CD4-positive, alpha-beta T cell (primary cell): ENCODE measurements at regions not wholly inside any gene's neighbourhood (a gene's known extent, or its start where the extent isn't known, plus 50 kb on each side); places are given as distances from the start of the nearest gene placed in this dataset.

ENCODE experiments used
- ATAC-seq: fragments of 200-7000 bp; cut with Tn5 transposase; one replicate; pipeline ENCODE4 v1.10.0; 2022; ENCODE audit warnings: mild to moderate bottlenecking; ENCODE audit not compliant: poor library complexity
- CTCF ChIA-PET: fragments of 350-600 bp; sonication (Branson Sonifier 250); formaldehyde crosslinking; loops from one replicate; lab custom pipeline; 2021; ENCODE audit warnings: antibody characterized with exemption, inconsistent platforms; lab: Charles Lee
- POLR2A ChIA-PET: fragments of 350-600 bp; sonication (Branson Sonifier 250); formaldehyde crosslinking; loops from one replicate; lab custom pipeline; 2021; ENCODE audit warnings: antibody characterized with exemption, inconsistent platforms; lab: Charles Lee
- DNase-seq, 14 experiments: peaks; one replicate each; pipeline ENCODE4 v3.0.0-alpha.2; 2013 to 2020; ENCODE audit warnings: mixed read lengths in 2 of 14
- H3K27ac ChIP-seq, 2 donors: one replicate each; pipeline versions ENCODE4 v1.5.1 to v1.7.0; 2013; ENCODE audit warnings: low read length in 2 of 2, low read depth in 1 of 2, mild to moderate bottlenecking in 1 of 2
- H3K27me3 ChIP-seq, 2 experiments: 1 replicate in 1 of 2; 2 replicates in 1 of 2; pipeline versions ENCODE4 v1.6.1 to v1.7.0; 2013; ENCODE audit warnings: low read length in 2 of 2, control low read depth in 1 of 2, mild to moderate bottlenecking in 1 of 2, moderate library complexity in 1 of 2; ENCODE audit not compliant: insufficient read depth in 2 of 2, control insufficient read depth in 1 of 2
- H3K36me3 ChIP-seq: one replicate; pipeline ENCODE4 v1.6.1; 2013; ENCODE audit warnings: low read length, control low read depth; ENCODE audit not compliant: insufficient read depth
- H3K4me1 ChIP-seq: one replicate; pipeline ENCODE4 v1.6.1; 2013; ENCODE audit warnings: low read length, control low read depth; ENCODE audit not compliant: insufficient read depth
- H3K4me3 ChIP-seq: one replicate; pipeline ENCODE4 v1.5.1; 2013; ENCODE audit warnings: mild to moderate bottlenecking, low read length, moderate library complexity
- H3K9me3 ChIP-seq, 2 experiments: 1 replicate in 1 of 2; 2 replicates in 1 of 2; pipeline versions ENCODE4 v1.6.1 to v1.7.0; 2013; ENCODE audit warnings: low read length in 2 of 2, mild to moderate bottlenecking in 2 of 2, control low read depth in 1 of 2, moderate library complexity in 1 of 2; ENCODE audit not compliant: control insufficient read depth in 1 of 2, insufficient read depth in 1 of 2
- H3K27ac Mint-ChIP-seq: one replicate; pipeline ENCODE4 v1.8.0; 2020; ENCODE audit warnings: mixed read lengths
- H3K27me3 Mint-ChIP-seq: one replicate; pipeline ENCODE4 v1.8.0; 2021; ENCODE audit warnings: mixed read lengths
- H3K36me3 Mint-ChIP-seq: one replicate; pipeline ENCODE4 v1.8.0; 2021; ENCODE audit warnings: low read depth, mixed read lengths
- H3K4me1 Mint-ChIP-seq: one replicate; pipeline ENCODE4 v1.8.0; 2021; ENCODE audit warnings: low read depth, mixed read lengths
- H3K4me3 Mint-ChIP-seq: one replicate; pipeline ENCODE4 v1.8.0; 2020; ENCODE audit warnings: mild to moderate bottlenecking, mixed read lengths
- H3K9me3 Mint-ChIP-seq: one replicate; pipeline ENCODE4 v1.8.0; 2020; ENCODE audit warnings: mixed read lengths
- intact Hi-C, 2 experiments: fragments of 100-400 bp; cut with DNase I in 1 of 2; cut with micrococcal nuclease in 1 of 2; formaldehyde crosslinking; loops; one replicate each; pipeline versions ENCODE4 v1.15.1 to v1.9.0; 2023 to 2025; cut with DNase I, micrococcal nuclease
- TF ChIP-seq, protein P1 (sequence below): fragments of 200-600 bp; IDR thresholded peaks from one replicate; pipeline ENCODE4 v1.8.0; 2022; ENCODE audit warnings: antibody characterized with exemption, mild to moderate bottlenecking

- Mint-ChIP-seq H3K4me3 (no peak overlapping the region), H3K4me1 (no peaks in the 10 kb centered on the region), H3K27ac (no peak overlapping the region), H3K9me3 (no peaks in the 10 kb centered on the region), H3K27me3 (peaks cover 17% of the 10 kb centered on the region), H3K36me3 (no peaks in the 10 kb centered on the region)
- ChIA-PET CTCF (no interaction called here), POLR2A (no interaction called here)
- no peaks in the 10 kb centered on the region for H3K27me3 ChIP-seq
- DNase-seq (no peak), ATAC-seq (no peak)
- intact Hi-C loops = no loop called here
- no peaks in the 10 kb centered on the region for H3K36me3 ChIP-seq
- no peak overlapping the region for H3K27ac ChIP-seq
- no peak overlapping the region for H3K4me3 ChIP-seq
- no peaks in the 10 kb centered on the region for H3K9me3 ChIP-seq
- TF ChIP-seq, protein P1, sequence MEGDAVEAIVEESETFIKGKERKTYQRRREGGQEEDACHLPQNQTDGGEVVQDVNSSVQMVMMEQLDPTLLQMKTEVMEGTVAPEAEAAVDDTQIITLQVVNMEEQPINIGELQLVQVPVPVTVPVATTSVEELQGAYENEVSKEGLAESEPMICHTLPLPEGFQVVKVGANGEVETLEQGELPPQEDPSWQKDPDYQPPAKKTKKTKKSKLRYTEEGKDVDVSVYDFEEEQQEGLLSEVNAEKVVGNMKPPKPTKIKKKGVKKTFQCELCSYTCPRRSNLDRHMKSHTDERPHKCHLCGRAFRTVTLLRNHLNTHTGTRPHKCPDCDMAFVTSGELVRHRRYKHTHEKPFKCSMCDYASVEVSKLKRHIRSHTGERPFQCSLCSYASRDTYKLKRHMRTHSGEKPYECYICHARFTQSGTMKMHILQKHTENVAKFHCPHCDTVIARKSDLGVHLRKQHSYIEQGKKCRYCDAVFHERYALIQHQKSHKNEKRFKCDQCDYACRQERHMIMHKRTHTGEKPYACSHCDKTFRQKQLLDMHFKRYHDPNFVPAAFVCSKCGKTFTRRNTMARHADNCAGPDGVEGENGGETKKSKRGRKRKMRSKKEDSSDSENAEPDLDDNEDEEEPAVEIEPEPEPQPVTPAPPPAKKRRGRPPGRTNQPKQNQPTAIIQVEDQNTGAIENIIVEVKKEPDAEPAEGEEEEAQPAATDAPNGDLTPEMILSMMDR = no peak
- H3K4me1 ChIP-seq = no peaks in the 10 kb centered on the region
Observed at GRCh38 chr12:13707829-13708228, 273.6 kb downstream of the GRIN2B start.

DNA sequence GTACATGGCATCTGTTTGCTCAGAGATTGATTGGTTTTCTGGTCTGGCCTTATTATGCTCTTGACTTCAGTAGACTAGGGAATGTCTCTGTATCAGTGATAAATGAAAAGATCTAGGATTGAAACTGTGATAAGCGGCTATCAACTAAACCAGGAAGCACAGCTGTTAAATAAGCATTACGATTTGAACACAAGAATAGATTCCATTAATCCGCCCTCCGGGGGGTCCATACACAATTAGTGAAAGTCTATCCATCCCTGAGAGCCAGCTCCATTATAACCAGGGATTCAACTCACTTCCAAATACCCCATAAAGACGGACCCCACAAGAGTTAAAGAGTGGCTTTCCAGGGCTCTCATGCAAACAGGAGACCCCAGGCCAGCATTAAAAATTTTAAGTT, 279.0 kb downstream of the GRIN2B start:
- ChIA-PET CTCF (no interaction called here), POLR2A (no interaction called here)
- Mint-ChIP-seq H3K27me3 (peaks cover 34% of the 10 kb centered on the region), H3K4me3 (no peak overlapping the region), H3K4me1 (no peaks in the 10 kb centered on the region), H3K9me3 (no peaks in the 10 kb centered on the region), H3K36me3 (no peaks in the 10 kb centered on the region), H3K27ac (no peak overlapping the region)
- H3K4me3 ChIP-seq = no peak overlapping the region
- TF ChIP-seq, protein P1 = no peak
- no peaks in the 10 kb centered on the region for H3K27me3 ChIP-seq
- ATAC-seq = no peak
- no peak for DNase-seq
- H3K4me1 ChIP-seq = no peaks in the 10 kb centered on the region
- intact Hi-C loops = no loop called here
- H3K36me3 ChIP-seq = no peaks in the 10 kb centered on the region
- no peak overlapping the region for H3K27ac ChIP-seq
- H3K9me3 ChIP-seq = no peaks in the 10 kb centered on the region

- H3K36me3 ChIP-seq = no peaks in the 10 kb centered on the region
- no peaks in the 10 kb centered on the region for H3K4me1 ChIP-seq
- CTCF ChIA-PET = no interaction called here
- no peak overlapping the region for H3K27ac Mint-ChIP-seq
- POLR2A ChIA-PET = no interaction called here
- peaks cover 36% of the 10 kb centered on the region for H3K27me3 Mint-ChIP-seq
- H3K4me1 Mint-ChIP-seq = no peaks in the 10 kb centered on the region
- H3K4me3 ChIP-seq = no peak overlapping the region
- intact Hi-C loops = no loop called here
- TF ChIP-seq, protein P1 = no peak
- H3K27me3 ChIP-seq = no peaks in the 10 kb centered on the region
- no peaks in the 10 kb centered on the region for H3K9me3 Mint-ChIP-seq
- H3K27ac ChIP-seq = no peak overlapping the region
- no peak overlapping the region for H3K4me3 Mint-ChIP-seq
- no peak for ATAC-seq
- no peaks in the 10 kb centered on the region for H3K9me3 ChIP-seq
- H3K36me3 Mint-ChIP-seq = no peaks in the 10 kb centered on the region
- DNase-seq = no peak
Observed at GRCh38 chr12:13701502-13701901, 279.9 kb downstream of the GRIN2B start.
